H1 (cell line): ENCODE measurements at regions not wholly inside any gene's neighbourhood (a gene's known extent, or its start where the extent isn't known, plus 50 kb on each side); places are given as distances from the start of the nearest gene placed in this dataset.

ENCODE experiments used
- EP300 ChIP-seq, 2 experiments: IDR thresholded peaks; 1 replicate in 1 of 2; 2 replicates in 1 of 2; pipeline ENCODE4 v1.6.1; 2011 to 2012; ENCODE audit warnings: low read depth in 2 of 2, low read length in 2 of 2, mild to moderate bottlenecking in 2 of 2, borderline replicate concordance in 1 of 2, inconsistent platforms in 1 of 2, moderate library complexity in 1 of 2
- KDM1A ChIP-seq: fragments of 200-600, 300-600 bp; sonication (generic); IDR thresholded peaks from 2 replicates; pipeline ENCODE4 v1.7.1; 2016; ENCODE audit warnings: mild to moderate bottlenecking, low read length, borderline replicate concordance
- RBBP5 ChIP-seq: IDR thresholded peaks from 2 replicates; pipeline ENCODE4 v1.7.1; 2012; ENCODE audit warnings: low read depth, mild to moderate bottlenecking, inconsistent platforms, low read length, moderate library complexity, borderline replicate concordance

DNA sequence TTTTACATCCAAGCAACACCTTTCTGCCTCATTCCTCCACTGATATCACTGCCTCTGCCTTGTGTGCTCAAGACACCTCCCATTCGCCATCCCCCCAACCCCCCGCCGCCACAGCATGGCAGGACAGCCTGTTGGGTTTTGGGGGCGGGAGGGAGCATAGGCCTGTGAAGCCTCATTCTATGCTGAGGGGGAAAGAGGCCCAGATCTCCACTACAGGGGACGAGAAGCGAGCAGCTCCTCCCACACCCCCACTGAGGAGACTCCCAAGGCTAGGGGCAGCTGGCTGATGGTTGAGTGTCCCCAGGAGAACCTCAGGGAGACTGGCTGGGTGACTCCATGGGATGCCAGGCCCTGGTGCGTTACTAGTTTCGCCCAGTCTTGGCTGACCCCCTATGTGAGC is 214.3 kb upstream of the SIX2 start (continued):
- TF ChIP-seq EP300 (IDR thresholded peaks at IDR 0.05; ENCODE audit: borderline replicate concordance in 1 of 2, low read depth in 2 of 2, low read length in 2 of 2) (no peak), KDM1A (no peak), RBBP5 (no peak)
- TF ChIP-seq, all 59 proteins: peak for 0
